HG03432 (cell line): ENCODE measurements at regions not wholly inside any gene's neighbourhood (a gene's known extent, or its start where the extent isn't known, plus 50 kb on each side); places are given as distances from the start of the nearest gene placed in this dataset.

Source experiments
- ATAC-seq: cut with Tn5 transposase; IDR thresholded peaks from one replicate; pipeline ENCODE4 v1.9.1; 2021; ENCODE audit warnings: mild to moderate bottlenecking, moderate library complexity; ENCODE audit not compliant: unreplicated experiment

- no peak for ATAC-seq
Observed at GRCh38 chr13:106061781-106062180, 473.7 kb downstream of the EFNB2 start.

- no peak for ATAC-seq
Observed at GRCh38 chr13:106056851-106057250, 478.6 kb downstream of the EFNB2 start.

- ATAC-seq: no peak
Observed at GRCh38 chr13:106052200-106052767, 483.2 kb downstream of the EFNB2 start.

- ATAC-seq: no peak
Observed at GRCh38 chr13:106049171-106049570, 486.3 kb downstream of the EFNB2 start.

GRCh38 chr13:106048386-106048785, 487.1 kb downstream of the EFNB2 start:
- ATAC-seq: no peak

- no peak for ATAC-seq
Observed at GRCh38 chr13:106047859-106048258, 487.6 kb downstream of the EFNB2 start.

GRCh38 chr13:106042996-106043581, 492.4 kb downstream of the EFNB2 start:
- ATAC-seq: no peak

GRCh38 chr13:106041445-106041844, 494.0 kb downstream of the EFNB2 start:
- no peak for ATAC-seq

- ATAC-seq: no peak
Observed at GRCh38 chr13:106038752-106039151, 496.7 kb downstream of the EFNB2 start.

- no peak for ATAC-seq
Observed at GRCh38 chr13:106036870-106037269, 498.6 kb downstream of the EFNB2 start.

GRCh38 chr13:106034201-106034600, 501.3 kb downstream of the EFNB2 start:
- no peak for ATAC-seq

- no peak for ATAC-seq
Observed at GRCh38 chr13:106033659-106034058, 501.8 kb downstream of the EFNB2 start.

GRCh38 chr13:106032441-106032840, 503.0 kb downstream of the EFNB2 start:
- ATAC-seq: no peak

- no peak for ATAC-seq
Observed at GRCh38 chr13:106029676-106030290, 505.7 kb downstream of the EFNB2 start.

GRCh38 chr13:106028911-106029310, 506.6 kb downstream of the EFNB2 start:
- ATAC-seq: no peak

- no peak for ATAC-seq
Observed at GRCh38 chr13:106011600-106011999, 523.9 kb downstream of the EFNB2 start.

- no peak for ATAC-seq
Observed at GRCh38 chr13:106010836-106011235, 524.6 kb downstream of the EFNB2 start.

- ATAC-seq: no peak
Observed at GRCh38 chr13:106008540-106008939, 526.9 kb downstream of the EFNB2 start.

- ATAC-seq: no peak
Observed at GRCh38 chr13:106007156-106007555, 528.3 kb downstream of the EFNB2 start.

GRCh38 chr13:106003651-106004050, 531.8 kb downstream of the EFNB2 start:
- ATAC-seq: no peak

GRCh38 chr13:106001443-106001842, 534.0 kb downstream of the EFNB2 start:
- no peak for ATAC-seq
